ENCODE measurements at regions not wholly inside any gene's neighbourhood (a gene's known extent, or its start where the extent isn't known, plus 50 kb on each side); places are given as distances from the start of the nearest gene placed in this dataset.
A peak's percentile ranks its signal among the peaks of the same experiment; 100 is the strongest.

- intact Hi-C loops (cut with DNase I), result no loop called here
- ATAC-seq (ENCODE audit: poor library complexity) (no peak), DNase-seq (no peak)
These were observed 931.9 kb downstream of the SLITRK5 start for GRCh38 chr13:88602786-88603777.

- intact Hi-C loops (cut with DNase I), result no loop called here
- no peak for DNase-seq
- no peak for ATAC-seq (ENCODE audit: poor library complexity)
These were observed 946.0 kb downstream of the SLITRK5 start for GRCh38 chr13:88617176-88617575.

GRCh38 chr13:88622362-88622973 lies 951.3 kb downstream of the SLITRK5 start:
- no peak for ATAC-seq (ENCODE audit: poor library complexity)
- no peak for DNase-seq
- intact Hi-C loops (cut with DNase I), result no loop called here

- DNase-seq (no peak), ATAC-seq (ENCODE audit: poor library complexity) (no peak)
- intact Hi-C loops (cut with DNase I), result no loop called here
These were observed 952.0 kb downstream of the SLITRK5 start for GRCh38 chr13:88623150-88623549.

GRCh38 chr13:88627071-88627470 lies 955.9 kb downstream of the SLITRK5 start:
- no peak for ATAC-seq (ENCODE audit: poor library complexity)
- intact Hi-C loops (cut with DNase I), result no loop called here
- no peak for DNase-seq

GRCh38 chr13:88628882-88629281 lies 957.7 kb downstream of the SLITRK5 start:
- intact Hi-C loops (cut with DNase I), result no loop called here
- ATAC-seq (ENCODE audit: poor library complexity) (no peak), DNase-seq (no peak)

GRCh38 chr13:88637935-88638334 lies 966.8 kb downstream of the SLITRK5 start:
- no peak for ATAC-seq (ENCODE audit: poor library complexity)
- intact Hi-C loops (cut with DNase I), result no loop called here

GRCh38 chr13:88643233-88643632 lies 972.1 kb downstream of the SLITRK5 start:
- ATAC-seq (ENCODE audit: poor library complexity) (no peak), DNase-seq (no peak)
- intact Hi-C loops (cut with DNase I), result no loop called here

More at GRCh38 chr13:88637935-88638334, 966.8 kb downstream of the SLITRK5 start:
- DNase-seq, result no peak

GRCh38 chr13:88648598-88649373 lies 977.6 kb downstream of the SLITRK5 start:
- ATAC-seq (ENCODE audit: poor library complexity) (no peak), DNase-seq (no peak)
- intact Hi-C loops (cut with DNase I), result no loop called here

- ATAC-seq (ENCODE audit: poor library complexity) (no peak), DNase-seq (no peak)
- intact Hi-C loops (cut with DNase I), result no loop called here
These were observed 978.7 kb downstream of the SLITRK5 start for GRCh38 chr13:88649855-88650254.

GRCh38 chr13:88651531-88651930 lies 980.4 kb downstream of the SLITRK5 start:
- ATAC-seq (ENCODE audit: poor library complexity), result no peak
- no peak for DNase-seq
- intact Hi-C loops (cut with DNase I), result no loop called here

- no peak for ATAC-seq (ENCODE audit: poor library complexity)
- DNase-seq, result no peak
- intact Hi-C loops (cut with DNase I), result no loop called here
These were observed 985.6 kb downstream of the SLITRK5 start for GRCh38 chr13:88656751-88657150.

- DNase-seq (no peak), ATAC-seq (ENCODE audit: poor library complexity) (no peak)
- intact Hi-C loops (cut with DNase I), result no loop called here
These were observed 999.3 kb downstream of the SLITRK5 start for GRCh38 chr13:88670509-88670908.

GRCh38 chr13:88674841-88675240 lies 1003.7 kb downstream of the SLITRK5 start:
- intact Hi-C loops (cut with DNase I), result no loop called here
- DNase-seq, result no peak
- no peak for ATAC-seq (ENCODE audit: poor library complexity)

GRCh38 chr13:88675347-88675996 lies 1004.3 kb downstream of the SLITRK5 start:
- DNase-seq (no peak), ATAC-seq (ENCODE audit: poor library complexity) (no peak)
- intact Hi-C loops (cut with DNase I), result no loop called here

- intact Hi-C loops (cut with DNase I), result no loop called here
- ATAC-seq (ENCODE audit: poor library complexity) (no peak), DNase-seq (no peak)
These were observed 1004.8 kb downstream of the SLITRK5 start for GRCh38 chr13:88676016-88676415.

GRCh38 chr13:88685459-88685858 lies 1014.3 kb downstream of the SLITRK5 start:
- DNase-seq (no peak), ATAC-seq (ENCODE audit: poor library complexity) (no peak)
- intact Hi-C loops (cut with DNase I), result no loop called here

GRCh38 chr13:88701551-88701950 lies 1030.4 kb downstream of the SLITRK5 start:
- intact Hi-C loops (cut with DNase I), result no loop called here
- peak; percentile 48 for ATAC-seq (ENCODE audit: poor library complexity)
- no peak for DNase-seq

Measured in Right ventricle myocardium superior (tissue), 1 donor.